K562 (cell line): ENCODE measurements at regions not wholly inside any gene's neighbourhood (a gene's known extent, or its start where the extent isn't known, plus 50 kb on each side); places are given as distances from the start of the nearest gene placed in this dataset.

Experiments
- ATAC-seq: fragments of 200-7000 bp; cut with Tn5 transposase; 3 replicates; pipeline ENCODE4 v1.9.1; 2020; ENCODE audit warnings: moderate library complexity
- BruUV-seq: library from RNA; stranded (reverse); fragments of 400-500 nt; replicated peaks from 2 replicates; lab custom pipeline; 2021; lab: Mats Ljungman, UMichigan
- CTCF ChIA-PET: fragments of 300-600 bp; formaldehyde crosslinking; extraction: SDS; loops from one replicate; lab custom pipeline; 2021; ENCODE audit warnings: low intra/inter-chr PET ratio; lab: Yijun Ruan, JAX
- POLR2A ChIA-PET: fragments of 300-600, 350-650 bp; sonication (Branson Sonifier 250); formaldehyde crosslinking; extraction: SDS; loops from one replicate; lab custom pipeline; 2021; ENCODE audit warnings: antibody characterized with exemption, inconsistent platforms; lab: Yijun Ruan, JAX
- DNase-seq, 4 experiments: peaks; one replicate each; pipeline versions ENCODE4 v3.0.0 to v3.0.0-alpha.2; 2011 to 2018; ENCODE audit warnings: low spot score in 3 of 4, mixed read lengths in 3 of 4; ENCODE audit errors: extremely low read depth in 1 of 4
- FAIRE-seq: peaks from 2 replicates; lab custom pipeline; 2011; peaks lifted over from hg19 to GRCh38; lab: Jason Lieb, UNC
- H2AFZ ChIP-seq: 2 replicates; pipeline ENCODE4 v1.6.0; 2011; ENCODE audit warnings: low read depth, low read length, control low read depth, inconsistent platforms
- H3K27ac ChIP-seq: fragments of 200-600 bp; 3 replicates; pipeline ENCODE4 v1.8.0; 2011; ENCODE audit warnings: low read depth, mild to moderate bottlenecking, control low read depth, inconsistent platforms, low read length, moderate library complexity, mixed read lengths; ENCODE audit errors: extremely low read depth
- H3K27me3 ChIP-seq, 2 experiments: fragments of 300-600 bp in 1 of 2; 2 replicates in 1 of 2; 3 replicates in 1 of 2; pipeline versions ENCODE4 v1.6.0 to v1.8.0; 2011; ENCODE audit warnings: inconsistent platforms in 2 of 2, low read length in 2 of 2, mild to moderate bottlenecking in 1 of 2, mixed read lengths in 1 of 2, moderate library complexity in 1 of 2; ENCODE audit not compliant: control insufficient read depth in 2 of 2, insufficient read depth in 2 of 2
- H3K36me3 ChIP-seq: fragments of 300-600 bp; 3 replicates; pipeline ENCODE4 v1.8.0; 2011; ENCODE audit warnings: mild to moderate bottlenecking, low read length, inconsistent platforms; ENCODE audit not compliant: control insufficient read depth, insufficient read depth
- H3K4me1 ChIP-seq, 2 experiments: fragments of 200-600 bp in 1 of 2; replicated peaks in 1 of 2; 2 replicates in 1 of 2; 3 replicates in 1 of 2; pipeline versions ENCODE4 v1.5.1 to v1.8.0; 2011; ENCODE audit warnings: inconsistent platforms in 2 of 2, low read length in 2 of 2, mild to moderate bottlenecking in 1 of 2, mixed read lengths in 1 of 2, moderate library complexity in 1 of 2; ENCODE audit not compliant: control insufficient read depth in 2 of 2, insufficient read depth in 2 of 2
- H3K4me2 ChIP-seq: 2 replicates; pipeline ENCODE4 v1.6.1; 2011; ENCODE audit warnings: low read length, control low read depth, inconsistent platforms, mixed read lengths; ENCODE audit not compliant: insufficient read depth
- H3K4me3 ChIP-seq: fragments of 200-600 bp; sonication (generic), shearing (Covaris generic); 2 replicates; pipeline ENCODE4 v1.5.1; 2016; ENCODE audit warnings: control low read depth, inconsistent platforms
- H3K79me2 ChIP-seq: fragments of 200-600 bp; 3 replicates; pipeline ENCODE4 v1.8.0; 2011; ENCODE audit warnings: low read length, inconsistent platforms; ENCODE audit not compliant: control insufficient read depth, insufficient read depth
- H3K9ac ChIP-seq, 2 experiments: 2 replicates each; pipeline versions ENCODE4 v1.6.0 to v1.6.1; 2011; ENCODE audit warnings: low read depth in 2 of 2, low read length in 2 of 2, control low read depth in 1 of 2, inconsistent platforms in 1 of 2, mild to moderate bottlenecking in 1 of 2, mixed read lengths in 1 of 2; ENCODE audit not compliant: insufficient read depth in 1 of 2
- H3K9me1 ChIP-seq: one replicate; pipeline ENCODE4 v1.6.0; 2011; ENCODE audit warnings: inconsistent platforms, mild to moderate bottlenecking, low read length, moderate library complexity; ENCODE audit not compliant: control insufficient read depth, insufficient read depth
- H3K9me3 ChIP-seq: replicated peaks from 2 replicates; pipeline ENCODE4 v1.5.1; 2011; ENCODE audit warnings: low read depth, low read length, inconsistent platforms; ENCODE audit not compliant: control insufficient read depth, insufficient read depth
- H4K20me1 ChIP-seq: replicated peaks from 2 replicates; pipeline ENCODE4 v1.6.1; 2011; ENCODE audit warnings: low read length, inconsistent platforms, mixed read lengths; ENCODE audit not compliant: control insufficient read depth, insufficient read depth
- CSDE1 ChIP-seq, 2 experiments: fragments of 450-650 bp; IDR thresholded peaks; 2 replicates each; pipeline ENCODE4 v1.6.1; 2016; ENCODE audit warnings: mild to moderate bottlenecking in 1 of 2
- FOXJ3 ChIP-seq: sonication (generic); formaldehyde crosslinking; IDR thresholded peaks from 2 replicates; pipeline ENCODE4 v1.4.0; 2020; ENCODE audit warnings: mild to moderate bottlenecking, missing genetic modification reagents
- KDM1A ChIP-seq, 2 experiments: fragments of 450-650 bp; IDR thresholded peaks; 2 replicates each; pipeline ENCODE4 v1.6.1; 2016; ENCODE audit warnings: mild to moderate bottlenecking in 2 of 2
- MEF2A ChIP-seq: IDR thresholded peaks from 2 replicates; pipeline ENCODE4 v1.6.1; 2011; ENCODE audit warnings: low read depth, mild to moderate bottlenecking, low read length, moderate library complexity; ENCODE audit not compliant: control insufficient read depth
- NELFE ChIP-seq: IDR thresholded peaks from 2 replicates; pipeline ENCODE4 v1.6.1; 2011; ENCODE audit warnings: mild to moderate bottlenecking; ENCODE audit not compliant: insufficient read depth, insufficient read length
- NFATC3 ChIP-seq: fragments of 450-650 bp; IDR thresholded peaks from 2 replicates; pipeline ENCODE4 v1.6.1; 2017; ENCODE audit warnings: mild to moderate bottlenecking
- NFRKB ChIP-seq: fragments of 450-650 bp; IDR thresholded peaks from 2 replicates; pipeline ENCODE4 v1.6.1; 2016; ENCODE audit warnings: low read depth
- POLR2H ChIP-seq: IDR thresholded peaks from 2 replicates; pipeline ENCODE4 v1.6.1; 2016; ENCODE audit warnings: missing genetic modification characterization, low read depth, mild to moderate bottlenecking, control low read depth, missing compliant biosample characterization, moderate library complexity
- RB1 ChIP-seq: fragments of 450-650 bp; IDR thresholded peaks from 2 replicates; pipeline ENCODE4 v1.6.1; 2017; ENCODE audit warnings: low read depth, mild to moderate bottlenecking
- RBM34 ChIP-seq: fragments of 200-400 bp; formaldehyde crosslinking; IDR thresholded peaks from 2 replicates; pipeline ENCODE4 v1.6.1; 2018; ENCODE audit warnings: low read length, borderline replicate concordance; ENCODE audit not compliant: insufficient read depth
- SP2 ChIP-seq: IDR thresholded peaks from 2 replicates; pipeline ENCODE4 v1.6.1; 2011; ENCODE audit warnings: mild to moderate bottlenecking, low read depth, low read length, moderate library complexity; ENCODE audit not compliant: poor library complexity, severe bottlenecking; ENCODE audit errors: extremely low read depth
- ZNF121 ChIP-seq: sonication (generic); formaldehyde crosslinking; conservative IDR thresholded peaks from 2 replicates; pipeline ENCODE4 v1.8.0; 2022; ENCODE audit warnings: missing genetic modification reagents
- ZNF146 ChIP-seq: IDR thresholded peaks from one replicate; pipeline ENCODE4 v1.6.1; 2018; ENCODE audit warnings: missing compliant biosample characterization; ENCODE audit not compliant: unreplicated experiment
- ZNF174 ChIP-seq: fragments of 250-450 bp; sonication (Bioruptor Pico); IDR thresholded peaks from 2 replicates; pipeline ENCODE4 v1.4.0; 2020; ENCODE audit warnings: mild to moderate bottlenecking
- ZNF507 ChIP-seq: conservative IDR thresholded peaks from 2 replicates; pipeline ENCODE4 v1.6.1; 2017; ENCODE audit warnings: missing genetic modification characterization, missing compliant biosample characterization
- WGBS: fragments of 100-300 bp; shearing (Covaris generic); methylation state at CpG from one replicate; pipeline ENCODE4 v1.1.6; 2016; ENCODE audit warnings: low coverage, mixed read lengths; ENCODE audit not compliant: insufficient coverage; ENCODE audit errors: missing lambda C conversion rate; 5-methylcytosine and 5-hydroxymethylcytosine counted together
- in situ Hi-C: fragments of 300-500 bp; cut with MboI; formaldehyde crosslinking; loops from 4 replicates; pipeline ENCODE4 v1.15.0; 2018; ENCODE audit warnings: inconsistent platforms, mixed read lengths
- intact Hi-C: fragments of 100-400 bp; cut with micrococcal nuclease; formaldehyde crosslinking; loops from 2 replicates; pipeline ENCODE4 v1.14.2; 2022
- TF ChIP-seq, protein P1 (sequence below): sonication (generic); formaldehyde crosslinking; IDR thresholded peaks from 2 replicates; pipeline ENCODE4 v1.5.0; 2020; ENCODE audit warnings: missing genetic modification reagents

DNA sequence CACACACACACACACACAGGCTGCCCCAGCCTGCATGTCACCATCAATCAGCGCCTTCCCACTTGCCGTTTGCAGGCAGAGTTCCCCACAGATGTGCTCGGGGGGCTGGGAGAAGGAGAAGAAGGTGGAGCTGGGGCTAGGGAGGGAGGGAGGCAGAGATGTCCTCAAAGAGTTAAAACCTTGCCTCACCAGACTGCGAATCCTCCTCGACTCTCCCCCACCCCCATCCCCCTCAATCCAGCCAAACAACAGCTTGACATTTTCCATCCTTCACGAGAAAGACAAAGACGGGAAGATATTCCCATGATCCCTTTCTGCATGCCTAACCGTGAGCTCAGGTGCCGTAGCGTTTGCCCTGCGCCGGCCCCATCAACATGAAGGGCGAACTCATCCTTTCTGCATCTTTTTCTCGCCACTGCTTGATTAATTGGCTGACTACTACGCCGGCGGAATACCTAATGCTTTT is 365.5 kb downstream of the MIAT start:
- DNase-seq (no peak), ATAC-seq (no peak), FAIRE-seq (no peak)
- no peaks in the 10 kb centered on the region; a peak in 1 of 5 replicates for H3K27me3 ChIP-seq
- WGBS = under 1% methylated on average over 10 of the region's 17 CpGs
- H3K4me3 ChIP-seq = no peak overlapping the region
- H3K4me2 ChIP-seq = no peak overlapping the region
- no peak overlapping the region for H2AFZ ChIP-seq
- H3K27ac ChIP-seq = no peak overlapping the region
- intact Hi-C loops (no loop called here), in situ Hi-C loops (no loop called here)
- BruUV-seq = no TSS peak
- TF ChIP-seq ZNF174 (CRISPR knock-in tag) (no peak), ZNF507 (no peak), ZNF146 (CRISPR knock-in tag) (no peak), RB1 (no peak), CSDE1 (IDR thresholded peaks at IDR 0.05) (no peak), SP2 (no peak), NELFE (no peak), FOXJ3 (no peak), RBM34 (no peak), NFATC3 (no peak), ZNF121 (CRISPR knock-in tag) (no peak), KDM1A (IDR thresholded peaks at IDR 0.05) (no peak), POLR2H (no peak), MEF2A (no peak), NFRKB (no peak)
- TF ChIP-seq, protein P1, sequence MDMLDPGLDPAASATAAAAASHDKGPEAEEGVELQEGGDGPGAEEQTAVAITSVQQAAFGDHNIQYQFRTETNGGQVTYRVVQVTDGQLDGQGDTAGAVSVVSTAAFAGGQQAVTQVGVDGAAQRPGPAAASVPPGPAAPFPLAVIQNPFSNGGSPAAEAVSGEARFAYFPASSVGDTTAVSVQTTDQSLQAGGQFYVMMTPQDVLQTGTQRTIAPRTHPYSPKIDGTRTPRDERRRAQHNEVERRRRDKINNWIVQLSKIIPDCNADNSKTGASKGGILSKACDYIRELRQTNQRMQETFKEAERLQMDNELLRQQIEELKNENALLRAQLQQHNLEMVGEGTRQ = no peak
- CTCF ChIA-PET = no interaction called here
- POLR2A ChIA-PET = interaction anchor here (0.6 kb wide), 1 partner anchor 76 kb away, joined by 3 read pairs; no protein-coding TSS in a partner anchor
- H3K9me1 ChIP-seq = no peaks in the 10 kb centered on the region
- no peak overlapping the region for H3K9ac ChIP-seq
- H3K79me2 ChIP-seq = no peaks in the 10 kb centered on the region
- H3K9me3 ChIP-seq = no peaks in the 10 kb centered on the region
- H4K20me1 ChIP-seq = no peaks in the 10 kb centered on the region; the same call in 1 of the 2 replicates
- H3K4me1 ChIP-seq = no peaks in the 10 kb centered on the region
- H3K36me3 ChIP-seq = no peaks in the 10 kb centered on the region
